A673 (cell line): ENCODE measurements at regions not wholly inside any gene's neighbourhood (a gene's known extent, or its start where the extent isn't known, plus 50 kb on each side); places are given as distances from the start of the nearest gene placed in this dataset.

Experiments
- BruUV-seq: library from RNA; stranded (reverse); fragments of 400-500 nt; replicated peaks from 2 replicates; lab custom pipeline; 2021; lab: Mats Ljungman, UMichigan
- CTCF ChIA-PET: fragments of 300-600 bp; sonication (Branson Sonifier 250); formaldehyde crosslinking; loops from one replicate; lab custom pipeline; 2022; ENCODE audit warnings: antibody characterized with exemption; lab: Charles Lee
- POLR2A ChIA-PET: fragments of 300-600 bp; sonication (Branson Sonifier 250); formaldehyde crosslinking; loops from one replicate; lab custom pipeline; 2022; ENCODE audit warnings: antibody characterized with exemption; ENCODE audit not compliant: low non-redundant PET; lab: Charles Lee
- DNase-seq: peaks from one replicate; pipeline ENCODE4 v3.0.0-alpha.2; 2015; ENCODE audit warnings: low spot score
- H3K27ac ChIP-seq: fragments of 200-600 bp; sonication (generic); 2 replicates; pipeline ENCODE4 v1.5.1; 2016; ENCODE audit warnings: mixed run types, low read depth, mild to moderate bottlenecking, mixed read lengths, antibody characterized with exemption, low read length; ENCODE audit not compliant: poor library complexity, severe bottlenecking
- H3K27me3 ChIP-seq: fragments of 200-600 bp; sonication (generic); replicated peaks from 2 replicates; pipeline ENCODE4 v1.6.1; 2017; ENCODE audit warnings: mixed run types, low read depth, mild to moderate bottlenecking, mixed read lengths, antibody characterized with exemption, low read length; ENCODE audit not compliant: insufficient read depth, poor library complexity
- H3K36me3 ChIP-seq: fragments of 200-600 bp; sonication (generic); 2 replicates; pipeline ENCODE4 v1.6.1; 2016; ENCODE audit warnings: mixed run types, mild to moderate bottlenecking, mixed read lengths, antibody characterized with exemption, low read length; ENCODE audit not compliant: insufficient read depth, poor library complexity, severe bottlenecking
- H3K4me1 ChIP-seq: fragments of 200-600 bp; sonication (generic); 2 replicates; pipeline ENCODE4 v1.6.1; 2017; ENCODE audit warnings: mixed run types, mild to moderate bottlenecking, mixed read lengths, antibody characterized with exemption, low read length; ENCODE audit not compliant: insufficient read depth, poor library complexity, severe bottlenecking
- H3K4me3 ChIP-seq: fragments of 200-600 bp; sonication (generic); 2 replicates; pipeline ENCODE4 v1.5.1; 2016; ENCODE audit warnings: low read depth, mixed run types, mild to moderate bottlenecking, mixed read lengths, low read length; ENCODE audit not compliant: poor library complexity, severe bottlenecking
- H3K9me3 ChIP-seq: fragments of 200-600 bp; sonication (generic); 2 replicates; pipeline ENCODE4 v1.6.1; 2016; ENCODE audit warnings: mixed run types, low read depth, mild to moderate bottlenecking, mixed read lengths, antibody characterized with exemption, low read length; ENCODE audit not compliant: poor library complexity, severe bottlenecking
- CTCF ChIP-seq: fragments of 300-800, 200-600 bp; sonication (generic); conservative IDR thresholded peaks from 2 replicates; pipeline ENCODE4 v1.5.1; 2017; ENCODE audit warnings: low read depth, mild to moderate bottlenecking, antibody characterized with exemption, low read length, moderate library complexity, mixed read lengths
- EZH2 ChIP-seq: fragments of 200-600 bp; sonication (generic); IDR thresholded peaks from 2 replicates; pipeline ENCODE4 v1.6.1; 2017; ENCODE audit warnings: borderline replicate concordance, low read depth, mild to moderate bottlenecking, mixed read lengths, antibody characterized with exemption, low read length; ENCODE audit not compliant: poor library complexity, severe bottlenecking
- intact Hi-C: fragments of 100-400 bp; cut with micrococcal nuclease; formaldehyde crosslinking; loops from one replicate; pipeline ENCODE4 v1.10.0; 2022; ENCODE audit not compliant: unreplicated experiment

GRCh38 chr9:86794391-86795046 lies 152.8 kb downstream of the GAS1 start:
- ChIA-PET CTCF (no interaction called here), POLR2A (no interaction called here)
- Histone ChIP-seq H3K9me3 (no peaks in the 10 kb centered on the region), H3K27ac (no peak overlapping the region), H3K36me3 (no peaks in the 10 kb centered on the region), H3K4me3 (no peak overlapping the region), H3K4me1 (peaks cover 23% of the 10 kb centered on the region), H3K27me3 (no peaks in the 10 kb centered on the region)
- no TSS peak for BruUV-seq
- peak; percentile 46 for DNase-seq
- no peak for TF ChIP-seq CTCF
- no peak for TF ChIP-seq EZH2
- intact Hi-C loops, result no loop called here

DNA sequence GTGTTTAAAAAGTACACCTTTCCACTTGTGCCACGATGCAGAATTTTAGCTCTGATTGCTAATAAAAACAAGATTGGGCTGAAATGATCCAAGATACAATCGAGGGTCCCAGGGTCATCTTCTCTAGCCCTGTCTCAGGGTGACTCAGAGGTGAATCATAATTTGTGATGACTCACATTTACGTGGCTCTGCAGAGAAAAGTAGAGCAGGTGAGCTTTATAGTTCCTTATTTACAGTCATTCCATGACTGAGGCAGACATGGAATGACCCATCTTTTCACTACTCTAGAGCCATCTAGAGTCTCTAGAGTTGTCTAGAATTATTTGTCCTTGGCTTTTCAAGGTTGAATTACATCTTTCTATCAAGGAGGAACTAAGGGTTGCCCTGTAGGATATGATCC lies 155.2 kb downstream of the GAS1 start:
- H3K27me3 ChIP-seq, result no peaks in the 10 kb centered on the region
- CTCF ChIA-PET, result no interaction called here
- H3K27ac ChIP-seq, result no peak overlapping the region

DNA sequence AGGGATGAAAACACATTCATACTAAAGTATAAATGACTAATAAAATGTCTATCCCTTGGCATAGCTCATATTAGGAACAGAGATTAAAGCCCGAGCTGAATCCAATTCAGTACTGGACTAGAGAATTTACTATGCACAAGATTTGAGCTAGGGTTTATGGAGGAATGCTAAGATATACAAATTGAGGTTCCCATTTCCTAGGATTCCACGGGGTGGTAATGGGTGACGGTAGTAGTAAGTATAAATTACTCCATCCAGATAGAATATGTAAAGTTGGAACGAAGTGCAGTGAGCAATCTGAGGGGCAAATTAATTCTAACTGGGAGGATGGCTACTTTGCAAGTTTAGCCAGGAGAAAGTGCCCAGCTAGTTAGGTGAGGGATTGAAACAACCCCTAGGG lies 156.5 kb downstream of the GAS1 start:
- peaks cover 23% of the 10 kb centered on the region for H3K4me1 ChIP-seq
- no peak for TF ChIP-seq EZH2
- no peak for TF ChIP-seq CTCF
- no TSS peak for BruUV-seq
- intact Hi-C loops, result no loop called here
- H3K27me3 ChIP-seq, result no peaks in the 10 kb centered on the region
- ChIA-PET CTCF (no interaction called here), POLR2A (no interaction called here)
- H3K4me3 ChIP-seq, result no peak overlapping the region
- no peaks in the 10 kb centered on the region for H3K9me3 ChIP-seq
- H3K36me3 ChIP-seq, result no peaks in the 10 kb centered on the region
- no peak overlapping the region for H3K27ac ChIP-seq
- no peak for DNase-seq

More for the DNA sequence above, 155.2 kb downstream of the GAS1 start:
- no peak overlapping the region for H3K4me3 ChIP-seq
- no peaks in the 10 kb centered on the region for H3K9me3 ChIP-seq
- H3K4me1 ChIP-seq, result peaks cover 23% of the 10 kb centered on the region
- no peaks in the 10 kb centered on the region for H3K36me3 ChIP-seq
- TF ChIP-seq EZH2, result no peak
- no peak for TF ChIP-seq CTCF
- POLR2A ChIA-PET, result no interaction called here
- intact Hi-C loops, result no loop called here
- BruUV-seq, result no TSS peak
- DNase-seq, result no peak
